ENCODE measurements at regions not wholly inside any gene's neighbourhood (a gene's known extent, or its start where the extent isn't known, plus 50 kb on each side); places are given as distances from the start of the nearest gene placed in this dataset.

GRCh38 chr1:5711956-5712645, 280.1 kb downstream of the NPHP4 start:
- no peak for TF ChIP-seq CTCF (IDR thresholded peaks at IDR 0.05; ENCODE audit: control insufficient read depth, extremely low read depth, insufficient read depth)
- no peak for DNase-seq (ENCODE audit: low read depth)
- H3K4me3 ChIP-seq (ENCODE audit: low read depth, low read length), result no peak overlapping the region

DNA sequence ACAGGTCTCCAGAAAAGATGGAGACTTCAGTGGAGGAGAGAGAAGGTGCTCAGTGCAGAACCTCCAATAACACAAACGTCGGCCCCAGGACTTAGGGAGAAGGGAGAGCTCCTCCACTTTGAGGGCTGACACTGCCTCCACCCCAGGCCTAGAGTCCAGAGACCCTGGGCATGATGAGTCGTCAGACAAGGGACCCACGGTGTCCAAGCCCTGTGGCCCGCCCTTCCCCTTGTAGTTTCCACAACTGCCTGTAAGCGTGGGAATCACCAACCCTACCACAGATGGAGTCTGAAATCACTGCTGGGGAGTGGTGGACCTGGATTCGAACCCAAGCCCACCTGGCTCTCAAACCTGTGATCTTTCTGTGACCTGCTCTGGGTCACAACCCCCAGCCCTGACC, 281.1 kb downstream of the NPHP4 start:
- DNase-seq (ENCODE audit: low read depth), result no peak
- no peak overlapping the region for H3K4me3 ChIP-seq (ENCODE audit: low read depth, low read length)
- TF ChIP-seq CTCF (IDR thresholded peaks at IDR 0.05; ENCODE audit: control insufficient read depth, extremely low read depth, insufficient read depth), result no peak

- no peak overlapping the region for H3K4me3 ChIP-seq (ENCODE audit: low read depth, low read length)
- no peak for TF ChIP-seq CTCF (IDR thresholded peaks at IDR 0.05; ENCODE audit: control insufficient read depth, extremely low read depth, insufficient read depth)
- DNase-seq (ENCODE audit: low read depth), result no peak
These were observed 282.2 kb downstream of the NPHP4 start for GRCh38 chr1:5709976-5710375.

- TF ChIP-seq CTCF (IDR thresholded peaks at IDR 0.05; ENCODE audit: control insufficient read depth, extremely low read depth, insufficient read depth), result no peak
- no peak for DNase-seq (ENCODE audit: low read depth)
- no peak overlapping the region for H3K4me3 ChIP-seq (ENCODE audit: low read depth, low read length)
These were observed 282.7 kb downstream of the NPHP4 start for GRCh38 chr1:5709461-5709975.

DNA sequence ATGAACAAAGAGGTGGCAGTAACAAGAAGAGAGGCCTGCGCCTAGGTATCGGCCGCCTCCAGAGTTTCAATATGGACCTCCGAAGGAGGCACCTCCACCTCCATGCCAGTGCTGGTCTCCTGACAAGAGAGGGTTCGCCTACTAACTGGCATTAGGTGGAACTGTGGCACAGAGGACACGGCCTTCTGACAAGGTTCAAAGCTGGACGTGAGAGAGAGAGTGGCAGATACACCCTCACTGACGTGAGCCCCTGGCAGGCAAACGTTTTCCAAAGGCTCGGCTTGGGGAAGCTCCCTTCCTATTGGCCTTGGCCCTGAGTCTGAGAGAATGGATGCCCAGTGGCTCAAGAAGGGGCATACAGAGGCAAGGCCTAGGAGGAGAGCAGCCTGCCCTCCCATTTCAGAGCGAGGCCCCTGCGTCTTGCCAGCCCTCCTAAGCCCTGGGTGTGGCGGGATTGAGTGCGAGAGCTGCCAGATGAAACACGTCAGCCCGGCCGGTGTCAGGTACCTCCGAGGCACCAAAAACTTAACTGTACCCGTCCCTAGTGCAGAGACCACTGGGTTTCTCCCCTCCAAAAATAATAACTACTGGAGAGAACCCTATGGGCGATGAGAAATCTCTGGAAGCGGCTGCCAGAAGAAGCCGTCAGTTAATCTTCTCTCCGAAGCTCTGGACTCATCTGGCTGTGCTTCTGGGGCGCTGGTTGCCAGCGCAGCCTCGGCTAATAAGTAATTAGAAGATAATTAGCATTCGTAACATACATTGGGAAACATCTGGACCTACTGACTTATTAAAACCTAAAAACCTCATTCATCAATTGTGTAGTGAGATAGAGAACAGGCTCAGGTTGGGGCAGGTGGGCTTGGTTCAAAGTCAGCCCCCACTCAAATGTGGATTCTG, 283.6 kb downstream of the NPHP4 start:
- no peak overlapping the region for H3K4me3 ChIP-seq (ENCODE audit: low read depth, low read length)
- DNase-seq (ENCODE audit: low read depth), result no peak
- no peak for TF ChIP-seq CTCF (IDR thresholded peaks at IDR 0.05; ENCODE audit: control insufficient read depth, extremely low read depth, insufficient read depth)

GRCh38 chr1:5707566-5708345, 284.5 kb downstream of the NPHP4 start:
- DNase-seq (ENCODE audit: low read depth), result no peak
- no peak for TF ChIP-seq CTCF (IDR thresholded peaks at IDR 0.05; ENCODE audit: control insufficient read depth, extremely low read depth, insufficient read depth)

More at GRCh38 chr1:5707566-5708345, 284.5 kb downstream of the NPHP4 start:
- H3K4me3 ChIP-seq (ENCODE audit: low read depth, low read length), result no peak overlapping the region
